ENCODE measurements at regions not wholly inside any gene's neighbourhood (a gene's known extent, or its start where the extent isn't known, plus 50 kb on each side); places are given as distances from the start of the nearest gene placed in this dataset.
A peak's percentile ranks its signal among the peaks of the same experiment; 100 is the strongest.

DNA sequence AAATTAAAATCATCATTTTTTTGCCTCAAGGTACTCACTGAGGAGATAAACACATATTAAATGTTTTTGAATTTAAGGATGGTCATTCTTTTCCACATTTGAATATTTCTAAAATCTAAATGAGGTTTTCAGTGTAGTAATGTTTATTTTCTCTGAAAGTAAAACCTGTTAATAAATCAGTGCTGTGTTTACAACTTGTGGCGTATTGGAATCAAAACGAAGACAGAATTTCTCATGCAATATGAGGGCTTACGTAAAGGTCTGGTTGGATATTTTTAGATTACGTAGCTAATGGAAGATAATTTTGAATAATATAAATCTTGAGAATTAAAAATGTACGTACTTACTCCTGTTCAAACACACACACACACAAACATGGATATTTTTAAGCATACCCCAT, 106.8 kb upstream of the LUZP2 start:
- DNase-seq (ENCODE audit: low read depth) = no peak
- TF ChIP-seq, protein P1, sequence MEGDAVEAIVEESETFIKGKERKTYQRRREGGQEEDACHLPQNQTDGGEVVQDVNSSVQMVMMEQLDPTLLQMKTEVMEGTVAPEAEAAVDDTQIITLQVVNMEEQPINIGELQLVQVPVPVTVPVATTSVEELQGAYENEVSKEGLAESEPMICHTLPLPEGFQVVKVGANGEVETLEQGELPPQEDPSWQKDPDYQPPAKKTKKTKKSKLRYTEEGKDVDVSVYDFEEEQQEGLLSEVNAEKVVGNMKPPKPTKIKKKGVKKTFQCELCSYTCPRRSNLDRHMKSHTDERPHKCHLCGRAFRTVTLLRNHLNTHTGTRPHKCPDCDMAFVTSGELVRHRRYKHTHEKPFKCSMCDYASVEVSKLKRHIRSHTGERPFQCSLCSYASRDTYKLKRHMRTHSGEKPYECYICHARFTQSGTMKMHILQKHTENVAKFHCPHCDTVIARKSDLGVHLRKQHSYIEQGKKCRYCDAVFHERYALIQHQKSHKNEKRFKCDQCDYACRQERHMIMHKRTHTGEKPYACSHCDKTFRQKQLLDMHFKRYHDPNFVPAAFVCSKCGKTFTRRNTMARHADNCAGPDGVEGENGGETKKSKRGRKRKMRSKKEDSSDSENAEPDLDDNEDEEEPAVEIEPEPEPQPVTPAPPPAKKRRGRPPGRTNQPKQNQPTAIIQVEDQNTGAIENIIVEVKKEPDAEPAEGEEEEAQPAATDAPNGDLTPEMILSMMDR (IDR thresholded peaks at IDR 0.05; ENCODE audit: insufficient read depth, low read depth, low read length, missing control alignments) = no peak
- H3K4me3 ChIP-seq (ENCODE audit: low read length) = no peak overlapping the region

DNA sequence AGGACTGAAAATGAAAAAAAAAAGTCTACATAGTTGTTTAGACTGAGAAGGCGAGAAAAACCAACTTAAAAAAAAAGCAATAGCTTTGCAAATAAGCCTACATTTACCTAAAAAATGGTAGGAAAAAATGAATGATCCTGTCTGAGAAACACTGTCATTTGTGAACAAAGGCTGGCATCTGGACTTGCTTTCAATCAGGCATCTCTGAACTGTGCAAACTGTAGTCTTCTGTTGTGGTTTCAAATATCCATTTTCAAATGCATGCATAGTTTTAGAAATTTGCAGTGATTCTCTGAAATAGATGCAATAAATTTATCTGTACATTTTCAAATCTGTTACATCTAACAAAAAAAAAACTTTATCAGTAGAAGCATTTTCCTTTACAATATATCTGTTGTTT, 106.1 kb upstream of the LUZP2 start:
- no peak overlapping the region for H3K4me3 ChIP-seq (ENCODE audit: low read length)
- no peak for DNase-seq (ENCODE audit: low read depth)
- TF ChIP-seq, protein P1 (IDR thresholded peaks at IDR 0.05; ENCODE audit: insufficient read depth, low read depth, low read length, missing control alignments) = no peak

DNA sequence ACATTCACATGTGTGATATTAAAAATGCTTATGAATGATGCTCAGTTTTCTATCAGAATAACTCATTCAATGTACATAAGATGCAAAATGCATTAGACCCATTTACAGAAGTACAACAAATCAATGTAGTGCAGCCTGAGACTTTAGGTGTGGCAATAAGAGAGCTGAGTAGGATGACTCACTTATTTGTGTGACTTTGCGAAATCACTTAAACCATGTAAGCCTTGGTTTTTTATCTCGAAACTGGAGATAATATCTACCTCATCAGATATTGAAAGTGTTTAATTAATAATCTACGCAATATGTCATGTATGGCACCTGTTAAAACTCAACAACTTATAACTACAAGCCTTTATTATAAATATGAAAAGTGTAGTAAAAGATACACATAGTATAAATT, 105.7 kb upstream of the LUZP2 start:
- TF ChIP-seq, protein P1 (IDR thresholded peaks at IDR 0.05; ENCODE audit: insufficient read depth, low read depth, low read length, missing control alignments) = no peak
- DNase-seq (ENCODE audit: low read depth) = peak; percentile 66

DNA sequence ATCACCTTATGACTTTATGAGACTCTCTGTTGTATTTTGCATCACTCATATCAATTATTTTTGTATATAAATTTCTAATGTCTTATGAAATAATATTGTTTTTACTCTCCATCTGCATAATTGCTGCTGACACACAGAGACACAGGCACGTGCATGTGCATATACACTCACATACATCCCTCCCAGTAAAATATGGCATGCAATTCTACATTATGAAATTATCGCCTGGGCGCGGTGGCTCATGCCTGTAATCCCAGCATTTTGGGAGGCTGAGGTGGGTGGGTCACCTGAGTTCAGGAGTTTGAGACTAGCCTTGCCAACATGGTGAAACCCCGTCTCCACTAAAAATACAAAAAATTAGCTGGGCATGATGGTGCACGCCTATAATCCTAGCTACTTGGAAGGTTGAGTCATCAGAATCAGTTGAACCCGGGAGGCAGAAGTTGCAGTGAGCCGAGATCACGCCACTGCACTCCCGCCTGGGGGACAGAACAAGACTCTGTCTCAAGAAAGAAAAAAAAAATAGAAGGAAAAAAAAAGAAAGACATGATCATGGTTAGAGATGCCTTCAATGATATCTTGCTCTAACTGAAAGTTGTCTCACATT, 96.7 kb upstream of the LUZP2 start:
- TF ChIP-seq, protein P1 (IDR thresholded peaks at IDR 0.05; ENCODE audit: insufficient read depth, low read depth, low read length, missing control alignments) = no peak
- DNase-seq (ENCODE audit: low read depth) = peak; percentile 55
- no peak overlapping the region for H3K4me3 ChIP-seq (ENCODE audit: low read length)

More for the DNA sequence above, 105.7 kb upstream of the LUZP2 start:
- H3K4me3 ChIP-seq (ENCODE audit: low read length) = no peak overlapping the region

DNA sequence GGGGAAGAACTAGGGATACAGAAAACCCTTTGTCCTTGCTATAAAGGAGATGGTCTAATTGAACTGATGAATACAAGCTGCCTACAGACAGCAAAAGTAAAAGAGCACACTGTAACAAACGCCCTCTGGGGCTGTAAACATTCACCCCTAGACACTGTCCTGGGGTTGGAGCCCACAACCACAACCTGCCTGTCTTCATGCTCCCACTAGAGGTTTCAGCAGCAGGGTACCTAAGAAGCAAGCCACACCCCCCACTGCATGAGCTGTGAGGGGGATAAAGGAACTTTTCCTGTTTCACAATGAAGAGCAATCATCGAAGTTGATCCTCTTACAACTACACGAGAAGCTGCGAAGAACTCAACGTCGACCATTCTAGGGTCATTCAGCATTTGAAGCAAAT, 90.5 kb upstream of the LUZP2 start:
- TF ChIP-seq, protein P1 (IDR thresholded peaks at IDR 0.05; ENCODE audit: insufficient read depth, low read depth, low read length, missing control alignments) = no peak
- no peak for DNase-seq (ENCODE audit: low read depth)
- H3K4me3 ChIP-seq (ENCODE audit: low read length) = no peak overlapping the region

DNA sequence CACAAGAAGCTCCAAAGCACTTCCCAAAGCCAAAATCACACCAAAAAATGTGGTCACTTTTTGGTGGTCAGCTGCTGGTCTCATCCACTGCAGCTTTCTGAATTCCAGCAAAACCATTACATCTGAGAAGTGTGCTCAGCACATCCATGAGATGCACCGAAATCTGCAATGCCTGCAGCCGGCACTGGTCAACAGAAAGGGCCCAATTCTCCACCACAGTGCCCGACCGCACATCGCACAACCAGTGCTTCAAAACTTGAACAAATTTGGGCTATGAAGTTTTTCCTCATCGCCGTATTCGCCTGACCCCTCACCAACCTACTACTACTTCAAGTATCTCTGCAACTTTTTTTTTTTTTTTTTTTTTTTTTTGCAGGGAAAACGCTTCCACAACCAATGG, 89.9 kb upstream of the LUZP2 start:
- TF ChIP-seq, protein P1 (IDR thresholded peaks at IDR 0.05; ENCODE audit: insufficient read depth, low read depth, low read length, missing control alignments) = no peak

DNA sequence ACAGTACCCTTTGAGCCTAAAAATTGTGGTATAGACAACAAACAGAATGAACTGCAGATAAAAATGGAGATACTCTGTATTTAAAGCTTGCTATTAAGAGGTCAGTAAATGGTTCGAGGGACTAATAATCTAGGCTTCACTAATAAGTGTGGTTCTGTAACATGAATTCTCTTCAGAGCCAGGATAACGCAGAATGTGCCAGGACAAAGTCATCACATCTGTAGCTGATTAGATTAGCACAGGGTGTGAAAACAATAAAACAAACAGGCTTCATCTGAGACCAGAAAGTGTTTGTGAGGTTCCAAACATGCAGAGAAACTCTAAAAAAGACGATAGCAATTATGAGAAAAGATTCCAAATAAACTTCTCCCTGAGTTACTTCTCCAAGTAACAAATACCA, 89.1 kb upstream of the LUZP2 start:
- TF ChIP-seq, protein P1 (IDR thresholded peaks at IDR 0.05; ENCODE audit: insufficient read depth, low read depth, low read length, missing control alignments) = no peak
- H3K4me3 ChIP-seq (ENCODE audit: low read length) = no peak overlapping the region
- no peak for DNase-seq (ENCODE audit: low read depth)

More for the DNA sequence above, 89.9 kb upstream of the LUZP2 start:
- DNase-seq (ENCODE audit: low read depth) = no peak
- H3K4me3 ChIP-seq (ENCODE audit: low read length) = no peak overlapping the region
